IMR-90 (cell line): ENCODE measurements at regions not wholly inside any gene's neighbourhood (a gene's known extent, or its start where the extent isn't known, plus 50 kb on each side); places are given as distances from the start of the nearest gene placed in this dataset.

Source experiments
- CTCF ChIP-seq: conservative IDR thresholded peaks from 2 replicates; pipeline ENCODE4 v1.5.1; 2012; ENCODE audit warnings: mild to moderate bottlenecking, low read depth, low read length, improper control_type of control experiment
- MAZ ChIP-seq: IDR thresholded peaks from 2 replicates; pipeline ENCODE4 v1.6.1; 2012; ENCODE audit warnings: low read depth, mild to moderate bottlenecking, low read length, improper control_type of control experiment, moderate library complexity, borderline replicate concordance
- POLR2A ChIP-seq: IDR thresholded peaks from 2 replicates; pipeline ENCODE4 v1.6.1; 2012; ENCODE audit warnings: mild to moderate bottlenecking, low read depth, low read length
- RAD21 ChIP-seq: IDR thresholded peaks from 2 replicates; pipeline ENCODE4 v1.6.1; 2012; ENCODE audit warnings: low read length, improper control_type of control experiment
- RCOR1 ChIP-seq: IDR thresholded peaks from 2 replicates; pipeline ENCODE4 v1.6.1; 2012; ENCODE audit warnings: mild to moderate bottlenecking, low read length, improper control_type of control experiment; ENCODE audit not compliant: insufficient replicate concordance

GRCh38 chr20:12464036-12464435 is 544.7 kb upstream of the SPTLC3 start:
- no peak for TF ChIP-seq CTCF
- no peak for TF ChIP-seq RAD21
- TF ChIP-seq RCOR1 = no peak
- no peak for TF ChIP-seq POLR2A
- no peak for TF ChIP-seq MAZ
